SW 1271 (cell line): ENCODE measurements at regions not wholly inside any gene's neighbourhood (a gene's known extent, or its start where the extent isn't known, plus 50 kb on each side); places are given as distances from the start of the nearest gene placed in this dataset.
"Not testable (repeated sequence)": the region's sequence is repeated elsewhere in the genome, so short reads cannot be mapped to it uniquely, and the experiment has no call there.

Experiments used
- DNase-seq, 2 experiments: peaks; one replicate each; lab custom pipeline; 2025; lab: John Stamatoyannopoulos, UW

GRCh38 chr18:26650310-26651268, 102.2 kb upstream of the KCTD1 start:
- DNase-seq, result no peak

GRCh38 chr18:26649193-26649543, 100.8 kb upstream of the KCTD1 start:
- DNase-seq, result no peak

GRCh38 chr18:26648509-26649192, 100.3 kb upstream of the KCTD1 start:
- DNase-seq, result no peak

- no peak for DNase-seq
These were observed 98.5 kb upstream of the KCTD1 start for GRCh38 chr18:26646901-26647300.

- no peak for DNase-seq
These were observed 94.3 kb upstream of the KCTD1 start for GRCh38 chr18:26642440-26643348.

GRCh38 chr18:26640541-26640940, 92.2 kb upstream of the KCTD1 start:
- no peak for DNase-seq

GRCh38 chr18:26639149-26639548, 90.8 kb upstream of the KCTD1 start:
- DNase-seq, result no peak

- DNase-seq, result no peak
These were observed 89.6 kb upstream of the KCTD1 start for GRCh38 chr18:26637983-26638382.

- DNase-seq, result no peak
These were observed 89.0 kb upstream of the KCTD1 start for GRCh38 chr18:26637324-26637723.

GRCh38 chr18:26635466-26635865, 87.1 kb upstream of the KCTD1 start:
- no peak for DNase-seq

- DNase-seq, result no peak
These were observed 86.3 kb upstream of the KCTD1 start for GRCh38 chr18:26634631-26635030.

- no peak for DNase-seq
These were observed 82.8 kb upstream of the KCTD1 start for GRCh38 chr18:26631135-26631534.

GRCh38 chr18:26630596-26630995, 82.2 kb upstream of the KCTD1 start:
- DNase-seq, result no peak

- DNase-seq, result no peak
These were observed 79.7 kb upstream of the KCTD1 start for GRCh38 chr18:26628017-26628416.

- DNase-seq, result no peak
These were observed 76.1 kb upstream of the KCTD1 start for GRCh38 chr18:26624443-26624842.

- DNase-seq, result not testable (repeated sequence)
These were observed 75.0 kb upstream of the KCTD1 start for GRCh38 chr18:26623314-26623713.

GRCh38 chr18:26621161-26622026, 73.0 kb upstream of the KCTD1 start:
- no peak for DNase-seq

- DNase-seq, result no peak
These were observed 71.0 kb upstream of the KCTD1 start for GRCh38 chr18:26619350-26619749.

- no peak for DNase-seq
These were observed 69.8 kb upstream of the KCTD1 start for GRCh38 chr18:26618135-26618534.

GRCh38 chr18:26617151-26617554, 68.8 kb upstream of the KCTD1 start:
- DNase-seq, result no peak

GRCh38 chr18:26614374-26614773, 66.0 kb upstream of the KCTD1 start:
- DNase-seq, result no peak
